ENCODE measurements at regions not wholly inside any gene's neighbourhood (a gene's known extent, or its start where the extent isn't known, plus 50 kb on each side); places are given as distances from the start of the nearest gene placed in this dataset.

GRCh38 chr12:126425264-126425663 is 1360.0 kb downstream of the AACS start:
- no peak overlapping the region for H3K27ac ChIP-seq
- no peak overlapping the region for H3K4me3 ChIP-seq
- H3K4me1 ChIP-seq = no peaks in the 10 kb centered on the region
- no peaks in the 10 kb centered on the region for H3K9me3 ChIP-seq
- no peaks in the 10 kb centered on the region for H3K27me3 ChIP-seq
- no peaks in the 10 kb centered on the region for H3K36me3 ChIP-seq
- DNase-seq = no peak
- TF ChIP-seq, protein P1, sequence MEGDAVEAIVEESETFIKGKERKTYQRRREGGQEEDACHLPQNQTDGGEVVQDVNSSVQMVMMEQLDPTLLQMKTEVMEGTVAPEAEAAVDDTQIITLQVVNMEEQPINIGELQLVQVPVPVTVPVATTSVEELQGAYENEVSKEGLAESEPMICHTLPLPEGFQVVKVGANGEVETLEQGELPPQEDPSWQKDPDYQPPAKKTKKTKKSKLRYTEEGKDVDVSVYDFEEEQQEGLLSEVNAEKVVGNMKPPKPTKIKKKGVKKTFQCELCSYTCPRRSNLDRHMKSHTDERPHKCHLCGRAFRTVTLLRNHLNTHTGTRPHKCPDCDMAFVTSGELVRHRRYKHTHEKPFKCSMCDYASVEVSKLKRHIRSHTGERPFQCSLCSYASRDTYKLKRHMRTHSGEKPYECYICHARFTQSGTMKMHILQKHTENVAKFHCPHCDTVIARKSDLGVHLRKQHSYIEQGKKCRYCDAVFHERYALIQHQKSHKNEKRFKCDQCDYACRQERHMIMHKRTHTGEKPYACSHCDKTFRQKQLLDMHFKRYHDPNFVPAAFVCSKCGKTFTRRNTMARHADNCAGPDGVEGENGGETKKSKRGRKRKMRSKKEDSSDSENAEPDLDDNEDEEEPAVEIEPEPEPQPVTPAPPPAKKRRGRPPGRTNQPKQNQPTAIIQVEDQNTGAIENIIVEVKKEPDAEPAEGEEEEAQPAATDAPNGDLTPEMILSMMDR (IDR thresholded peaks at IDR 0.05) = no peak
- no peak for TF ChIP-seq POLR2A (IDR thresholded peaks at IDR 0.05)

DNA sequence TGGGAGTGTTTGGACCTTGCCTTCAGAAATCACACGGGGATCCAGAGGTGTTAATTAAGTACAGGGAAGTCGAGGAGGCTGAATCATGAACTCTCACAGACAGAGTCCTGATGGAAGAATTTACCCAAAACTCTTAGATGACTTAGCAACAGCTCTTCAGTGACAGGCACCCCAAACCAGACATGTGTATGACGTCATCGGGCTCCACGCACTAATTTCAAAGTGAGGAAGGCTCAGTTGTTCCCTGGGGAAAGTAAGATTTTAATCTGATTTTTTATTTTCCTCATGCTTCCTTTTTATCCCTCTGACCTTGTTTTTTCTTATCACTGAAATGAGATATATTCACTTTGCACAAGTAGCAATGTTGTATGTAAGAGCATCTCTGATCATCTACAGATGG is 1363.5 kb downstream of the AACS start:
- no peak for DNase-seq
- Histone ChIP-seq H3K27me3 (no peaks in the 10 kb centered on the region), H3K27ac (no peak overlapping the region), H3K4me1 (no peaks in the 10 kb centered on the region), H3K9me3 (no peaks in the 10 kb centered on the region), H3K36me3 (no peaks in the 10 kb centered on the region), H3K4me3 (no peak overlapping the region)
- TF ChIP-seq, protein P1 (IDR thresholded peaks at IDR 0.05) = no peak
- TF ChIP-seq POLR2A (IDR thresholded peaks at IDR 0.05) = no peak

GRCh38 chr12:126430921-126431320 is 1365.7 kb downstream of the AACS start:
- DNase-seq = no peak
- H3K36me3 ChIP-seq = no peaks in the 10 kb centered on the region
- H3K9me3 ChIP-seq = no peaks in the 10 kb centered on the region
- H3K27ac ChIP-seq = no peak overlapping the region
- no peaks in the 10 kb centered on the region for H3K4me1 ChIP-seq
- no peaks in the 10 kb centered on the region for H3K27me3 ChIP-seq
- TF ChIP-seq, protein P1 (IDR thresholded peaks at IDR 0.05) = no peak
- no peak for TF ChIP-seq POLR2A (IDR thresholded peaks at IDR 0.05)
- H3K4me3 ChIP-seq = no peak overlapping the region

- TF ChIP-seq POLR2A (IDR thresholded peaks at IDR 0.05) = no peak
- TF ChIP-seq, protein P1 (IDR thresholded peaks at IDR 0.05) = no peak
- no peaks in the 10 kb centered on the region for H3K27me3 ChIP-seq
- H3K4me1 ChIP-seq = no peaks in the 10 kb centered on the region
- no peak overlapping the region for H3K27ac ChIP-seq
- H3K36me3 ChIP-seq = no peaks in the 10 kb centered on the region
- no peaks in the 10 kb centered on the region for H3K9me3 ChIP-seq
- no peak overlapping the region for H3K4me3 ChIP-seq
- no peak for DNase-seq
Observed at GRCh38 chr12:126431767-126432166, 1366.5 kb downstream of the AACS start.

- DNase-seq = no peak
- Histone ChIP-seq H3K9me3 (no peaks in the 10 kb centered on the region), H3K4me1 (no peaks in the 10 kb centered on the region), H3K36me3 (no peaks in the 10 kb centered on the region), H3K27ac (no peak overlapping the region), H3K4me3 (no peak overlapping the region), H3K27me3 (no peaks in the 10 kb centered on the region)
- TF ChIP-seq POLR2A (IDR thresholded peaks at IDR 0.05) = no peak
- TF ChIP-seq, protein P1 (IDR thresholded peaks at IDR 0.05) = no peak
Observed at GRCh38 chr12:126432780-126433179, 1367.5 kb downstream of the AACS start.

GRCh38 chr12:126434412-126434985 is 1369.3 kb downstream of the AACS start:
- TF ChIP-seq, protein P1 (IDR thresholded peaks at IDR 0.05) = no peak
- no peak for TF ChIP-seq POLR2A (IDR thresholded peaks at IDR 0.05)
- no peaks in the 10 kb centered on the region for H3K36me3 ChIP-seq
- no peaks in the 10 kb centered on the region for H3K27me3 ChIP-seq

More at GRCh38 chr12:126434412-126434985, 1369.3 kb downstream of the AACS start:
- no peak for DNase-seq
- no peak overlapping the region for H3K27ac ChIP-seq
- no peaks in the 10 kb centered on the region for H3K9me3 ChIP-seq
- no peaks in the 10 kb centered on the region for H3K4me1 ChIP-seq
- no peak overlapping the region for H3K4me3 ChIP-seq
